ENCODE measurements at regions not wholly inside any gene's neighbourhood (a gene's known extent, or its start where the extent isn't known, plus 50 kb on each side); places are given as distances from the start of the nearest gene placed in this dataset.
"Not testable (repeated sequence)": the region's sequence is repeated elsewhere in the genome, so short reads cannot be mapped to it uniquely, and the experiment has no call there.

- not testable (repeated sequence) for TF ChIP-seq CTCF, POLR2A (IDR thresholded peaks at IDR 0.05)
Observed at GRCh38 chr2:111287646-111288568, 167.2 kb downstream of the BCL2L11 start.

Measured in Peyer's patch (tissue), 4 donors.